ENCODE measurements at regions not wholly inside any gene's neighbourhood (a gene's known extent, or its start where the extent isn't known, plus 50 kb on each side); places are given as distances from the start of the nearest gene placed in this dataset.

DNA sequence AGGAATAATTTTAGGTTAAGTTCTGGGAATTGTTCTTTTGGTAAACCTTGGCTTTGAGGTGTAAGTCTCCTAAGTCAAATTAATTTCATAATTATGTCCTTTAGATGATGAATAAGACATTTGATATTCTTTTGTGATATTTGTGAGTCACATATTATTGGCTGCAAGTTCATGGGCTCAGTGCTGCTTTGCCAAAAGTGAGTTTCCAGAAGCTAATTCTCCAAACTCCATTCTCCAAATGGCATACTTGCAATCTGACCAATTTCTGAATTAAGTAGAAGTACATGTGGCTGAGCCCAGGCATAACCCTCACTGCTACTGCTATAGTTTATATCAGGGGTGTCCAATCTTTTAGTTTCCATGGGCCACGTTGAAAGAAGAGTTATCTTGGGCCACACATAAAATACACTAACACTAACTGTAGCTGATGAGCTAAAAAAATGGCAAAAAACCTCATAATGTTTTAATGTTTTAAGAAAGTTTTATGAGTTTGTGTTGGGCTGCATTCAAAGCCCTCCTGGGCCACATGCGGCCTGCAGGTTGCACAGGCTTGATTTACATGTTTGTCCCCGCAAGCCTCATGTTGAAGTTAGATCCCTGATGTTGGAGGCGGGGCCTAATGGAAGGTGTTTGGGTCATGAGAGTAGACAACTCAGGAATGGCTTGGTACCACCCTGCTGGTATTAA lies 196.1 kb downstream of the ZNF330 start:
- TF ChIP-seq, protein P1, sequence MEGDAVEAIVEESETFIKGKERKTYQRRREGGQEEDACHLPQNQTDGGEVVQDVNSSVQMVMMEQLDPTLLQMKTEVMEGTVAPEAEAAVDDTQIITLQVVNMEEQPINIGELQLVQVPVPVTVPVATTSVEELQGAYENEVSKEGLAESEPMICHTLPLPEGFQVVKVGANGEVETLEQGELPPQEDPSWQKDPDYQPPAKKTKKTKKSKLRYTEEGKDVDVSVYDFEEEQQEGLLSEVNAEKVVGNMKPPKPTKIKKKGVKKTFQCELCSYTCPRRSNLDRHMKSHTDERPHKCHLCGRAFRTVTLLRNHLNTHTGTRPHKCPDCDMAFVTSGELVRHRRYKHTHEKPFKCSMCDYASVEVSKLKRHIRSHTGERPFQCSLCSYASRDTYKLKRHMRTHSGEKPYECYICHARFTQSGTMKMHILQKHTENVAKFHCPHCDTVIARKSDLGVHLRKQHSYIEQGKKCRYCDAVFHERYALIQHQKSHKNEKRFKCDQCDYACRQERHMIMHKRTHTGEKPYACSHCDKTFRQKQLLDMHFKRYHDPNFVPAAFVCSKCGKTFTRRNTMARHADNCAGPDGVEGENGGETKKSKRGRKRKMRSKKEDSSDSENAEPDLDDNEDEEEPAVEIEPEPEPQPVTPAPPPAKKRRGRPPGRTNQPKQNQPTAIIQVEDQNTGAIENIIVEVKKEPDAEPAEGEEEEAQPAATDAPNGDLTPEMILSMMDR (IDR thresholded peaks at IDR 0.05) = no peak
- TF ChIP-seq POLR2A (IDR thresholded peaks at IDR 0.05) = no peak
- no peak for TF ChIP-seq EP300 (IDR thresholded peaks at IDR 0.05; ENCODE audit: low read depth)
